Large intestine (tissue), 3 donors: ENCODE measurements at regions not wholly inside any gene's neighbourhood (a gene's known extent, or its start where the extent isn't known, plus 50 kb on each side); places are given as distances from the start of the nearest gene placed in this dataset.

Experiments
- DNase-seq, 2 donors: peaks; one replicate each; pipeline versions ENCODE4 v3.0.0 to v3.0.0-alpha.2; 2013
- H3K27ac ChIP-seq: one replicate; pipeline ENCODE4 v1.5.1; 2013; ENCODE audit warnings: low read length
- H3K27me3 ChIP-seq: 2 replicates; pipeline ENCODE4 v1.6.1; 2013; ENCODE audit warnings: low read length; ENCODE audit not compliant: control insufficient read depth, insufficient read depth
- H3K36me3 ChIP-seq: 2 replicates; pipeline ENCODE4 v1.6.1; 2013; ENCODE audit warnings: low read length; ENCODE audit not compliant: control insufficient read depth, insufficient read depth
- H3K4me1 ChIP-seq: one replicate; pipeline ENCODE4 v1.6.1; 2013; ENCODE audit warnings: low read length; ENCODE audit not compliant: control insufficient read depth, insufficient read depth
- H3K4me3 ChIP-seq: one replicate; pipeline ENCODE4 v1.5.1; 2013; ENCODE audit warnings: low read length
- H3K9me3 ChIP-seq: one replicate; pipeline ENCODE4 v1.6.1; 2013; ENCODE audit warnings: mild to moderate bottlenecking, low read depth, low read length, moderate library complexity; ENCODE audit not compliant: control insufficient read depth
- whole genome bisulfite sequencing: methylation state at CpG from one replicate; pipeline ENCODE4 v1.1.5; 2013; ENCODE audit warnings: low lambda C conversion rate; ENCODE audit not compliant: insufficient coverage; 5-methylcytosine and 5-hydroxymethylcytosine counted together

- Histone ChIP-seq H3K36me3 (no peaks in the 10 kb centered on the region), H3K27me3 (no peaks in the 10 kb centered on the region), H3K4me1 (no peaks in the 10 kb centered on the region), H3K4me3 (no peak overlapping the region), H3K27ac (no peak overlapping the region), H3K9me3 (no peaks in the 10 kb centered on the region)
- WGBS: no CpG with 5 or more reads among the region's 5 CpGs
- no peak for DNase-seq
These were observed 258.1 kb upstream of the VCX3A start for GRCh38 chrX:6793000-6793399.

- WGBS: no CpG with 5 or more reads among the region's 3 CpGs
- Histone ChIP-seq H3K27me3 (no peaks in the 10 kb centered on the region), H3K27ac (no peak overlapping the region), H3K4me3 (no peak overlapping the region), H3K36me3 (no peaks in the 10 kb centered on the region), H3K4me1 (no peaks in the 10 kb centered on the region), H3K9me3 (no peaks in the 10 kb centered on the region)
- no peak for DNase-seq
These were observed 249.0 kb upstream of the VCX3A start for GRCh38 chrX:6783912-6784311.

- Histone ChIP-seq H3K36me3 (no peaks in the 10 kb centered on the region), H3K27ac (no peak overlapping the region), H3K4me3 (no peak overlapping the region), H3K4me1 (no peaks in the 10 kb centered on the region), H3K9me3 (no peaks in the 10 kb centered on the region), H3K27me3 (no peaks in the 10 kb centered on the region)
- no CpG with 5 or more reads among the region's 5 CpGs for WGBS
- DNase-seq: no peak
These were observed 247.9 kb upstream of the VCX3A start for GRCh38 chrX:6782831-6783230.

- no CpG with 5 or more reads among the region's 22 CpGs for WGBS
- Histone ChIP-seq H3K4me1 (no peaks in the 10 kb centered on the region), H3K36me3 (no peaks in the 10 kb centered on the region), H3K27ac (no peak overlapping the region), H3K4me3 (no peak overlapping the region), H3K9me3 (no peaks in the 10 kb centered on the region), H3K27me3 (no peaks in the 10 kb centered on the region)
- DNase-seq: peak in 1 of 2 donors; percentile 1
These were observed 243.9 kb upstream of the VCX3A start for GRCh38 chrX:6778544-6779503.

GRCh38 chrX:6777238-6778002 lies 242.5 kb upstream of the VCX3A start:
- no CpG with 5 or more reads among the region's 6 CpGs for WGBS
- Histone ChIP-seq H3K9me3 (no peaks in the 10 kb centered on the region), H3K36me3 (no peaks in the 10 kb centered on the region), H3K27me3 (no peaks in the 10 kb centered on the region), H3K4me1 (no peaks in the 10 kb centered on the region), H3K27ac (no peak overlapping the region), H3K4me3 (no peak overlapping the region)
- no peak for DNase-seq

GRCh38 chrX:6770936-6771335 lies 236.0 kb upstream of the VCX3A start:
- no peak overlapping the region for H3K4me3 ChIP-seq
- H3K36me3 ChIP-seq: no peaks in the 10 kb centered on the region
- H3K9me3 ChIP-seq: no peaks in the 10 kb centered on the region
- no peaks in the 10 kb centered on the region for H3K27me3 ChIP-seq
- no peak for DNase-seq
- H3K4me1 ChIP-seq: no peaks in the 10 kb centered on the region
- H3K27ac ChIP-seq: no peak overlapping the region
- WGBS: 100% methylated on average over 2 of the region's 3 CpGs

GRCh38 chrX:6768881-6769280 lies 234.0 kb upstream of the VCX3A start:
- H3K4me3 ChIP-seq: no peak overlapping the region
- DNase-seq: no peak
- no peaks in the 10 kb centered on the region for H3K36me3 ChIP-seq
- no peaks in the 10 kb centered on the region for H3K4me1 ChIP-seq
- no CpG with 5 or more reads among the region's 7 CpGs for WGBS
- H3K27me3 ChIP-seq: no peaks in the 10 kb centered on the region
- H3K27ac ChIP-seq: no peak overlapping the region
- no peaks in the 10 kb centered on the region for H3K9me3 ChIP-seq

- Histone ChIP-seq H3K36me3 (no peaks in the 10 kb centered on the region), H3K9me3 (no peaks in the 10 kb centered on the region), H3K4me1 (no peaks in the 10 kb centered on the region), H3K27me3 (no peaks in the 10 kb centered on the region), H3K27ac (no peak overlapping the region), H3K4me3 (no peak overlapping the region)
- no CpG with 5 or more reads among the region's 1 CpG for WGBS
- DNase-seq: no peak
These were observed 226.3 kb upstream of the VCX3A start for GRCh38 chrX:6761251-6761650.

- Histone ChIP-seq H3K4me3 (no peak overlapping the region), H3K27me3 (no peaks in the 10 kb centered on the region), H3K27ac (no peak overlapping the region), H3K4me1 (no peaks in the 10 kb centered on the region), H3K9me3 (no peaks in the 10 kb centered on the region), H3K36me3 (no peaks in the 10 kb centered on the region)
- WGBS: no CpG with 5 or more reads among the region's 7 CpGs
- no peak for DNase-seq
These were observed 224.9 kb upstream of the VCX3A start for GRCh38 chrX:6759655-6760375.

- no peaks in the 10 kb centered on the region for H3K36me3 ChIP-seq
- no peaks in the 10 kb centered on the region for H3K27me3 ChIP-seq
- DNase-seq: no peak
- no peaks in the 10 kb centered on the region for H3K9me3 ChIP-seq
- H3K4me3 ChIP-seq: no peak overlapping the region
- no peak overlapping the region for H3K27ac ChIP-seq
- H3K4me1 ChIP-seq: no peaks in the 10 kb centered on the region
- no CpG with 5 or more reads among the region's 6 CpGs for WGBS
These were observed 223.3 kb upstream of the VCX3A start for GRCh38 chrX:6758234-6758633.
